Stimulated activated CD4-positive, alpha-beta T cell treated with anti-CD3 and anti-CD28 coated beads, Interleukin-4, amount 100 ng/mL, for 48 hours (primary cell): ENCODE measurements at regions not wholly inside any gene's neighbourhood (a gene's known extent, or its start where the extent isn't known, plus 50 kb on each side); places are given as distances from the start of the nearest gene placed in this dataset.
"Not testable (repeated sequence)": the region's sequence is repeated elsewhere in the genome, so short reads cannot be mapped to it uniquely, and the experiment has no call there.

Experiments
- DNase-seq, 2 donors: peaks; one replicate each; pipeline ENCODE4 v3.0.0-alpha.2; 2020; ENCODE audit warnings: low read depth in 2 of 2

- no peak for DNase-seq
Observed at GRCh38 chr1:189185097-189185496, 1292.6 kb downstream of the BRINP3 start.

GRCh38 chr1:189192741-189193520 lies 1284.7 kb downstream of the BRINP3 start:
- DNase-seq = no peak

GRCh38 chr1:189205863-189206262 lies 1271.8 kb downstream of the BRINP3 start:
- no peak for DNase-seq

GRCh38 chr1:189206617-189207016 lies 1271.0 kb downstream of the BRINP3 start:
- no peak for DNase-seq

- no peak for DNase-seq
Observed at GRCh38 chr1:189211742-189212141, 1265.9 kb downstream of the BRINP3 start.

GRCh38 chr1:189212606-189213005 lies 1265.1 kb downstream of the BRINP3 start:
- no peak for DNase-seq

- no peak for DNase-seq
Observed at GRCh38 chr1:189216886-189217285, 1260.8 kb downstream of the BRINP3 start.

- DNase-seq = no peak
Observed at GRCh38 chr1:189217646-189218045, 1260.0 kb downstream of the BRINP3 start.

- no peak for DNase-seq
Observed at GRCh38 chr1:189220750-189221149, 1256.9 kb downstream of the BRINP3 start.

- not testable (repeated sequence) for DNase-seq
Observed at GRCh38 chr1:189225794-189226145, 1251.9 kb downstream of the BRINP3 start.

GRCh38 chr1:189226779-189227178 lies 1250.9 kb downstream of the BRINP3 start:
- no peak for DNase-seq

- DNase-seq = no peak
Observed at GRCh38 chr1:189237008-189237407, 1240.7 kb downstream of the BRINP3 start.

- DNase-seq = no peak
Observed at GRCh38 chr1:189253601-189254350, 1223.9 kb downstream of the BRINP3 start.

- DNase-seq = not testable (repeated sequence)
Observed at GRCh38 chr1:189261128-189261527, 1216.5 kb downstream of the BRINP3 start.

GRCh38 chr1:189269011-189269410 lies 1208.7 kb downstream of the BRINP3 start:
- DNase-seq = no peak

GRCh38 chr1:189274267-189274666 lies 1203.4 kb downstream of the BRINP3 start:
- DNase-seq = no peak

GRCh38 chr1:189275796-189276195 lies 1201.9 kb downstream of the BRINP3 start:
- DNase-seq = no peak

GRCh38 chr1:189289346-189289745 lies 1188.3 kb downstream of the BRINP3 start:
- no peak for DNase-seq

GRCh38 chr1:189301235-189301634 lies 1176.4 kb downstream of the BRINP3 start:
- no peak for DNase-seq

GRCh38 chr1:189305279-189305678 lies 1172.4 kb downstream of the BRINP3 start:
- no peak for DNase-seq

GRCh38 chr1:189311915-189312314 lies 1165.7 kb downstream of the BRINP3 start:
- no peak for DNase-seq

- DNase-seq = no peak
Observed at GRCh38 chr1:189312499-189312898, 1165.2 kb downstream of the BRINP3 start.

GRCh38 chr1:189313488-189313887 lies 1164.2 kb downstream of the BRINP3 start:
- DNase-seq = no peak
